Naive thymus-derived CD4-positive, alpha-beta T cell (primary cell): ENCODE measurements at regions not wholly inside any gene's neighbourhood (a gene's known extent, or its start where the extent isn't known, plus 50 kb on each side); places are given as distances from the start of the nearest gene placed in this dataset.
"Not testable (repeated sequence)": the region's sequence is repeated elsewhere in the genome, so short reads cannot be mapped to it uniquely, and the experiment has no call there.

Experiments
- ATAC-seq: fragments of 150-1000 bp; cut with Tn5 transposase; 2 replicates; pipeline ENCODE4 v1.10.0; 2021; ENCODE audit warnings: mild to moderate bottlenecking, moderate library complexity
- CTCF ChIA-PET: fragments of 350-600 bp; sonication (Branson Sonifier 250); formaldehyde crosslinking; loops from one replicate; lab custom pipeline; 2021; ENCODE audit warnings: antibody characterized with exemption; lab: Charles Lee
- POLR2A ChIA-PET: fragments of 350-600 bp; sonication (Branson Sonifier 250); formaldehyde crosslinking; loops from one replicate; lab custom pipeline; 2021; ENCODE audit warnings: antibody characterized with exemption, inconsistent platforms; lab: Charles Lee
- DNase-seq, 9 donors: peaks; one replicate each; pipeline versions ENCODE4 v3.0.0 to v3.0.0-alpha.2; 2020 to 2022; ENCODE audit warnings: mixed read lengths in 1 of 9
- H3K27ac ChIP-seq: one replicate; pipeline ENCODE4 v1.7.0; 2013; ENCODE audit warnings: mild to moderate bottlenecking, low read depth, low read length, moderate library complexity
- H3K27me3 ChIP-seq, 2 donors: one replicate each; pipeline ENCODE4 v1.7.0; 2013; ENCODE audit warnings: low read length in 2 of 2, mild to moderate bottlenecking in 2 of 2, moderate library complexity in 2 of 2; ENCODE audit not compliant: control insufficient read depth in 2 of 2, insufficient read depth in 2 of 2
- H3K36me3 ChIP-seq, 3 experiments: 1 replicate in 2 of 3; 2 replicates in 1 of 3; pipeline ENCODE4 v1.7.0; 2013; ENCODE audit warnings: low read length in 3 of 3, mild to moderate bottlenecking in 3 of 3, moderate library complexity in 1 of 3; ENCODE audit not compliant: insufficient read depth in 3 of 3, control insufficient read depth in 2 of 3
- H3K4me1 ChIP-seq, 2 donors: one replicate each; pipeline ENCODE4 v1.7.0; 2013; ENCODE audit warnings: low read length in 2 of 2, mild to moderate bottlenecking in 2 of 2, moderate library complexity in 1 of 2; ENCODE audit not compliant: control insufficient read depth in 2 of 2, insufficient read depth in 2 of 2
- H3K4me3 ChIP-seq: 2 replicates; pipeline ENCODE4 v1.7.0; 2013; ENCODE audit warnings: mild to moderate bottlenecking, low read length
- H3K9me3 ChIP-seq, 3 experiments: 1 replicate in 2 of 3; 2 replicates in 1 of 3; pipeline ENCODE4 v1.7.0; 2013; ENCODE audit warnings: low read length in 3 of 3; ENCODE audit not compliant: control insufficient read depth in 2 of 3
- H3K27ac Mint-ChIP-seq, 9 donors: one replicate each; pipeline ENCODE4 v1.8.0; 2020 to 2022; ENCODE audit warnings: mixed read lengths in 9 of 9, mild to moderate bottlenecking in 8 of 9, moderate library complexity in 5 of 9, inconsistent platforms in 2 of 9
- H3K27me3 Mint-ChIP-seq, 5 donors: one replicate each; pipeline ENCODE4 v1.8.0; 2021 to 2022; ENCODE audit warnings: mixed read lengths in 5 of 5, mild to moderate bottlenecking in 1 of 5
- H3K36me3 Mint-ChIP-seq, 5 donors: one replicate each; pipeline ENCODE4 v1.8.0; 2020 to 2022; ENCODE audit warnings: mixed read lengths in 5 of 5, mild to moderate bottlenecking in 3 of 5, inconsistent platforms in 1 of 5
- H3K4me1 Mint-ChIP-seq, 7 donors: one replicate each; pipeline ENCODE4 v1.8.0; 2020 to 2022; ENCODE audit warnings: mixed read lengths in 7 of 7, mild to moderate bottlenecking in 3 of 7, inconsistent platforms in 1 of 7
- H3K4me3 Mint-ChIP-seq, 10 donors: one replicate each; pipeline ENCODE4 v1.8.0; 2020 to 2022; ENCODE audit warnings: mild to moderate bottlenecking in 10 of 10, mixed read lengths in 10 of 10, moderate library complexity in 6 of 10, inconsistent platforms in 2 of 10
- H3K9me3 Mint-ChIP-seq, 11 donors: one replicate each; pipeline ENCODE4 v1.8.0; 2020 to 2022; ENCODE audit warnings: mixed read lengths in 11 of 11, mild to moderate bottlenecking in 4 of 11, inconsistent platforms in 1 of 11, moderate library complexity in 1 of 11
- intact Hi-C, 2 donors: fragments of 100-400 bp; cut with micrococcal nuclease; formaldehyde crosslinking; loops; one replicate each; pipeline ENCODE4 v1.15.1; 2023

GRCh38 chr12:85466890-85467289, 186.9 kb downstream of the ALX1 start:
- Mint-ChIP-seq H3K36me3 (no peaks in the 10 kb centered on the region), H3K27ac (no peak overlapping the region), H3K9me3 (peaks cover 0 to 7% (median 2%) of the 10 kb centered on the region in 11 donors), H3K27me3 (peaks cover 0 to 6% (median 3%) of the 10 kb centered on the region in 5 donors), H3K4me3 (no peak overlapping the region), H3K4me1 (peaks cover 0 to 18% (median 15%) of the 10 kb centered on the region in 7 donors)
- ATAC-seq: no peak
- no peaks in the 10 kb centered on the region for H3K36me3 ChIP-seq
- no peak overlapping the region for H3K27ac ChIP-seq
- H3K27me3 ChIP-seq: no peaks in the 10 kb centered on the region
- no peaks in the 10 kb centered on the region for H3K4me1 ChIP-seq
- intact Hi-C loops: no loop called here
- ChIA-PET CTCF (interaction anchor here (1.3 kb wide), 1 partner anchor 456 kb away, joined by 3 read pairs; no protein-coding TSS in a partner anchor), POLR2A (no interaction called here)
- no peaks in the 10 kb centered on the region for H3K9me3 ChIP-seq
- no peak overlapping the region for H3K4me3 ChIP-seq
- no peak for DNase-seq

GRCh38 chr12:85468356-85469157, 188.5 kb downstream of the ALX1 start:
- H3K27ac Mint-ChIP-seq: peak overlapping the region in 5 of 9 donors; percentile 6 to 67 (median 45)
- DNase-seq: peak in 6 of 9 donors; percentile 4 to 27 (median 14)
- POLR2A ChIA-PET: interaction anchor here (0.6 kb wide), 1 partner anchor 16 kb away, joined by 3 read pairs; no protein-coding TSS in a partner anchor
- no peak overlapping the region for H3K27ac ChIP-seq
- no peaks in the 10 kb centered on the region for H3K27me3 ChIP-seq
- ATAC-seq: peak; percentile 60
- CTCF ChIA-PET: interaction anchor here (0.5 kb wide), 1 partner anchor 28 kb away, joined by 3 read pairs; no protein-coding TSS in a partner anchor
- H3K4me1 ChIP-seq: no peaks in the 10 kb centered on the region
- intact Hi-C loops: loop anchor here (1.0 kb wide), 3 partner anchors 399 to 452 kb away; no protein-coding TSS in a partner anchor
- no peaks in the 10 kb centered on the region for H3K9me3 ChIP-seq
- no peak overlapping the region for H3K4me3 ChIP-seq
- H3K4me3 Mint-ChIP-seq: peak overlapping the region; percentile 48 to 92 (median 82)
- H3K9me3 Mint-ChIP-seq: peaks cover 0 to 9% (median 2%) of the 10 kb centered on the region in 11 donors
- H3K27me3 Mint-ChIP-seq: peaks cover 0 to 6% (median 3%) of the 10 kb centered on the region in 5 donors
- H3K4me1 Mint-ChIP-seq: peaks cover 0 to 18% (median 15%) of the 10 kb centered on the region in 7 donors
- no peaks in the 10 kb centered on the region for H3K36me3 Mint-ChIP-seq
- H3K36me3 ChIP-seq: no peaks in the 10 kb centered on the region

- intact Hi-C loops, H3K4me3 ChIP-seq, H3K27ac ChIP-seq, H3K36me3 Mint-ChIP-seq, H3K4me1 ChIP-seq, H3K27me3 ChIP-seq, ATAC-seq, H3K9me3 ChIP-seq, H3K36me3 ChIP-seq, H3K9me3 Mint-ChIP-seq, POLR2A ChIA-PET, CTCF ChIA-PET, H3K27me3 Mint-ChIP-seq: not testable (repeated sequence)
- H3K27ac Mint-ChIP-seq: peak overlapping the region in 7 of 9 donors; percentile 6 to 79 (median 28)
- DNase-seq: peak in 3 of 9 donors; percentile 3 to 22 (median 4)
- H3K4me1 Mint-ChIP-seq: peaks cover 0 to 18% (median 15%) of the 10 kb centered on the region in 7 donors
- H3K4me3 Mint-ChIP-seq: peak overlapping the region; percentile 48 to 92 (median 82)
Observed at GRCh38 chr12:85469158-85470086, 189.4 kb downstream of the ALX1 start.

GRCh38 chr12:85475277-85475676, 195.3 kb downstream of the ALX1 start:
- DNase-seq, H3K27me3 Mint-ChIP-seq, H3K9me3 Mint-ChIP-seq, H3K27ac Mint-ChIP-seq, H3K27me3 ChIP-seq, H3K4me1 Mint-ChIP-seq, POLR2A ChIA-PET, H3K4me3 Mint-ChIP-seq, H3K4me3 ChIP-seq, H3K9me3 ChIP-seq, H3K36me3 ChIP-seq, H3K4me1 ChIP-seq, intact Hi-C loops, H3K36me3 Mint-ChIP-seq, CTCF ChIA-PET, ATAC-seq, H3K27ac ChIP-seq: not testable (repeated sequence)

- Histone ChIP-seq H3K27ac (no peak overlapping the region), H3K4me3 (no peak overlapping the region), H3K4me1 (no peaks in the 10 kb centered on the region), H3K9me3 (no peaks in the 10 kb centered on the region), H3K36me3 (no peaks in the 10 kb centered on the region), H3K27me3 (no peaks in the 10 kb centered on the region)
- intact Hi-C loops: no loop called here
- DNase-seq (no peak), ATAC-seq (no peak)
- H3K27ac Mint-ChIP-seq: no peak overlapping the region
- H3K9me3 Mint-ChIP-seq: peaks cover 0 to 5% (median 0%) of the 10 kb centered on the region in 11 donors
- H3K4me3 Mint-ChIP-seq: no peak overlapping the region
- CTCF ChIA-PET: no interaction called here
- peaks cover 0 to 7% (median 0%) of the 10 kb centered on the region in 5 donors for H3K27me3 Mint-ChIP-seq
- no peaks in the 10 kb centered on the region for H3K4me1 Mint-ChIP-seq
- POLR2A ChIA-PET: no interaction called here
- no peaks in the 10 kb centered on the region for H3K36me3 Mint-ChIP-seq
Observed at GRCh38 chr12:85476756-85477155, 196.7 kb downstream of the ALX1 start.

GRCh38 chr12:85484387-85484786, 204.4 kb downstream of the ALX1 start:
- Histone ChIP-seq H3K4me1 (no peaks in the 10 kb centered on the region), H3K36me3 (no peaks in the 10 kb centered on the region), H3K27me3 (no peaks in the 10 kb centered on the region), H3K9me3 (no peaks in the 10 kb centered on the region), H3K27ac (no peak overlapping the region), H3K4me3 (no peak overlapping the region)
- H3K4me1 Mint-ChIP-seq: no peaks in the 10 kb centered on the region
- POLR2A ChIA-PET: no interaction called here
- H3K9me3 Mint-ChIP-seq: peaks cover 0 to 5% (median 0%) of the 10 kb centered on the region in 11 donors
- CTCF ChIA-PET: no interaction called here
- no peak for ATAC-seq
- H3K27ac Mint-ChIP-seq: no peak overlapping the region
- no peak for DNase-seq
- no peaks in the 10 kb centered on the region for H3K27me3 Mint-ChIP-seq
- no peaks in the 10 kb centered on the region for H3K36me3 Mint-ChIP-seq
- intact Hi-C loops: no loop called here
- no peak overlapping the region for H3K4me3 Mint-ChIP-seq
